Stomach (tissue), 4 donors: ENCODE measurements at regions not wholly inside any gene's neighbourhood (a gene's known extent, or its start where the extent isn't known, plus 50 kb on each side); places are given as distances from the start of the nearest gene placed in this dataset.
"Not testable (repeated sequence)": the region's sequence is repeated elsewhere in the genome, so short reads cannot be mapped to it uniquely, and the experiment has no call there.

Source experiments
- EP300 ChIP-seq: sonication (generic); formaldehyde crosslinking; IDR thresholded peaks from one replicate; pipeline ENCODE4 v1.6.1; 2017; ENCODE audit warnings: antibody characterized with exemption
- POLR2A ChIP-seq, 4 donors: fragments of 450-650 bp; IDR thresholded peaks; one replicate each; pipeline ENCODE4 v1.6.1; 2016; ENCODE audit warnings: antibody characterized with exemption in 4 of 4, control low read depth in 2 of 4, mild to moderate bottlenecking in 1 of 4, moderate library complexity in 1 of 4
- POLR2AphosphoS5 ChIP-seq, 3 donors: sonication (generic); formaldehyde crosslinking; IDR thresholded peaks; one replicate each; pipeline ENCODE4 v1.6.1; 2016; ENCODE audit warnings: antibody characterized with exemption in 3 of 3
- TF ChIP-seq, protein P1 (sequence below), 7 experiments: fragments of 450-650 bp in 4 of 7; fragments of 200-600 bp in 3 of 7; sonication (generic) in 3 of 7; IDR thresholded peaks; one replicate each; pipeline ENCODE4 v1.5.1; 2016 to 2019; ENCODE audit warnings: antibody characterized with exemption in 7 of 7, control low read depth in 2 of 7, mild to moderate bottlenecking in 1 of 7

GRCh38 chr2:91667341-91667740 is 2975.9 kb downstream of the RPIA start:
- TF ChIP-seq POLR2A (IDR thresholded peaks at IDR 0.05); POLR2AphosphoS5 (IDR thresholded peaks at IDR 0.05); EP300: not testable (repeated sequence)
- TF ChIP-seq, protein P1, sequence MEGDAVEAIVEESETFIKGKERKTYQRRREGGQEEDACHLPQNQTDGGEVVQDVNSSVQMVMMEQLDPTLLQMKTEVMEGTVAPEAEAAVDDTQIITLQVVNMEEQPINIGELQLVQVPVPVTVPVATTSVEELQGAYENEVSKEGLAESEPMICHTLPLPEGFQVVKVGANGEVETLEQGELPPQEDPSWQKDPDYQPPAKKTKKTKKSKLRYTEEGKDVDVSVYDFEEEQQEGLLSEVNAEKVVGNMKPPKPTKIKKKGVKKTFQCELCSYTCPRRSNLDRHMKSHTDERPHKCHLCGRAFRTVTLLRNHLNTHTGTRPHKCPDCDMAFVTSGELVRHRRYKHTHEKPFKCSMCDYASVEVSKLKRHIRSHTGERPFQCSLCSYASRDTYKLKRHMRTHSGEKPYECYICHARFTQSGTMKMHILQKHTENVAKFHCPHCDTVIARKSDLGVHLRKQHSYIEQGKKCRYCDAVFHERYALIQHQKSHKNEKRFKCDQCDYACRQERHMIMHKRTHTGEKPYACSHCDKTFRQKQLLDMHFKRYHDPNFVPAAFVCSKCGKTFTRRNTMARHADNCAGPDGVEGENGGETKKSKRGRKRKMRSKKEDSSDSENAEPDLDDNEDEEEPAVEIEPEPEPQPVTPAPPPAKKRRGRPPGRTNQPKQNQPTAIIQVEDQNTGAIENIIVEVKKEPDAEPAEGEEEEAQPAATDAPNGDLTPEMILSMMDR (IDR thresholded peaks at IDR 0.05): not testable (repeated sequence)
